Fibroblast of villous mesenchyme (primary cell): ENCODE measurements at regions not wholly inside any gene's neighbourhood (a gene's known extent, or its start where the extent isn't known, plus 50 kb on each side); places are given as distances from the start of the nearest gene placed in this dataset.

Source experiments
- DNase-seq: peaks from one replicate; pipeline ENCODE4 v3.0.0-alpha.2; 2010; ENCODE audit warnings: low read depth
- H3K4me3 ChIP-seq: 2 replicates; pipeline ENCODE4 v1.5.1; 2011; ENCODE audit warnings: low read depth, mild to moderate bottlenecking, low read length
- TF ChIP-seq, protein P1 (sequence below): IDR thresholded peaks from 2 replicates; pipeline ENCODE4 v1.5.1; 2012; ENCODE audit warnings: low read depth, mild to moderate bottlenecking, low read length; ENCODE audit not compliant: insufficient read depth

GRCh38 chr4:20532871-20533870 lies 167.1 kb upstream of the PACRGL start:
- H3K4me3 ChIP-seq: no peak overlapping the region
- TF ChIP-seq, protein P1, sequence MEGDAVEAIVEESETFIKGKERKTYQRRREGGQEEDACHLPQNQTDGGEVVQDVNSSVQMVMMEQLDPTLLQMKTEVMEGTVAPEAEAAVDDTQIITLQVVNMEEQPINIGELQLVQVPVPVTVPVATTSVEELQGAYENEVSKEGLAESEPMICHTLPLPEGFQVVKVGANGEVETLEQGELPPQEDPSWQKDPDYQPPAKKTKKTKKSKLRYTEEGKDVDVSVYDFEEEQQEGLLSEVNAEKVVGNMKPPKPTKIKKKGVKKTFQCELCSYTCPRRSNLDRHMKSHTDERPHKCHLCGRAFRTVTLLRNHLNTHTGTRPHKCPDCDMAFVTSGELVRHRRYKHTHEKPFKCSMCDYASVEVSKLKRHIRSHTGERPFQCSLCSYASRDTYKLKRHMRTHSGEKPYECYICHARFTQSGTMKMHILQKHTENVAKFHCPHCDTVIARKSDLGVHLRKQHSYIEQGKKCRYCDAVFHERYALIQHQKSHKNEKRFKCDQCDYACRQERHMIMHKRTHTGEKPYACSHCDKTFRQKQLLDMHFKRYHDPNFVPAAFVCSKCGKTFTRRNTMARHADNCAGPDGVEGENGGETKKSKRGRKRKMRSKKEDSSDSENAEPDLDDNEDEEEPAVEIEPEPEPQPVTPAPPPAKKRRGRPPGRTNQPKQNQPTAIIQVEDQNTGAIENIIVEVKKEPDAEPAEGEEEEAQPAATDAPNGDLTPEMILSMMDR: no peak
- no peak for DNase-seq

GRCh38 chr4:20538905-20539304 lies 161.4 kb upstream of the PACRGL start:
- H3K4me3 ChIP-seq: no peak overlapping the region
- TF ChIP-seq, protein P1: no peak
- DNase-seq: no peak

GRCh38 chr4:20543131-20543530 lies 157.1 kb upstream of the PACRGL start:
- TF ChIP-seq, protein P1: no peak
- no peak for DNase-seq
- H3K4me3 ChIP-seq: no peak overlapping the region

- H3K4me3 ChIP-seq: no peak overlapping the region
- TF ChIP-seq, protein P1: peak; percentile 64
- peak; percentile 58 for DNase-seq
Observed at GRCh38 chr4:20544645-20545044, 155.6 kb upstream of the PACRGL start.

DNA sequence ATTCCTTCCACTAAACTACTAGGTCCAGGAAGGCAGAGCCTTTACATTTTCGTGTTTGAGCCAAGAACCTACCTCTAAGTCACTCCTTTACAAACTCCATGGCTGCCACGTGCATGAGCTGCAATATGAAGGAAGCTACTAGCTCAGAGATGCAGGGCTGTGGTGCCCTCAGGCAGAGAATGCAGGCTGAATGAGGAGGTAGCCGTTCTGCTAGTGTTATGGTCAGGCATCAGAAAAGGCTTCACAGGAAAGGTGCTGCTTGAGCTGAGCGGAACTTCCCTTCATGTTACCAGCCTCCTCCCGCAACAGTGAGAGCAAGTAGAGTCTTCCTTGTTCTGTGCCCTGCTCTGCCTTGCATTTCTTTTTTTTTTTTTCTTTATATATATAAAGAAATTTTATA lies 148.3 kb upstream of the PACRGL start:
- TF ChIP-seq, protein P1: no peak
- no peak for DNase-seq
- H3K4me3 ChIP-seq: no peak overlapping the region

GRCh38 chr4:20554134-20554533 lies 146.1 kb upstream of the PACRGL start:
- no peak for DNase-seq
- H3K4me3 ChIP-seq: no peak overlapping the region
- TF ChIP-seq, protein P1: no peak
